GM19328 (cell line): ENCODE measurements at regions not wholly inside any gene's neighbourhood (a gene's known extent, or its start where the extent isn't known, plus 50 kb on each side); places are given as distances from the start of the nearest gene placed in this dataset.
A peak's percentile ranks its signal among the peaks of the same experiment; 100 is the strongest.

Experiments used
- ATAC-seq: cut with Tn5 transposase; IDR thresholded peaks from one replicate; pipeline ENCODE4 v1.9.1; 2021; ENCODE audit warnings: mild to moderate bottlenecking, moderate library complexity; ENCODE audit not compliant: unreplicated experiment

GRCh38 chr1:213371847-213372619 lies 321.0 kb downstream of the RPS6KC1 start:
- no peak for ATAC-seq

- ATAC-seq: peak; percentile 89
These were observed 323.3 kb downstream of the RPS6KC1 start for GRCh38 chr1:213374369-213374768.

DNA sequence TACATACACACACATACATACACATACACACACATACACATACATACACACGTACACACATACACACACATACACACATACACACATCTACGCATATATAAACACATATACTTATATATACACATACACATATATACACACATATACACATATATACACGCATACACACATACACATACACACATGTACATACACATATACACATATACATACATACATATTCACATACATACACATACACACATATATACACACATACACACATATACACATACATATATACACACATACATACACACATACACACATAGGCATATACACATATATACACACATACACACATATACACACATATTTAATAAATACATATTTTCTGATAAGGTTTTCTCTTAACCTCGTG lies 324.0 kb downstream of the RPS6KC1 start:
- no peak for ATAC-seq

DNA sequence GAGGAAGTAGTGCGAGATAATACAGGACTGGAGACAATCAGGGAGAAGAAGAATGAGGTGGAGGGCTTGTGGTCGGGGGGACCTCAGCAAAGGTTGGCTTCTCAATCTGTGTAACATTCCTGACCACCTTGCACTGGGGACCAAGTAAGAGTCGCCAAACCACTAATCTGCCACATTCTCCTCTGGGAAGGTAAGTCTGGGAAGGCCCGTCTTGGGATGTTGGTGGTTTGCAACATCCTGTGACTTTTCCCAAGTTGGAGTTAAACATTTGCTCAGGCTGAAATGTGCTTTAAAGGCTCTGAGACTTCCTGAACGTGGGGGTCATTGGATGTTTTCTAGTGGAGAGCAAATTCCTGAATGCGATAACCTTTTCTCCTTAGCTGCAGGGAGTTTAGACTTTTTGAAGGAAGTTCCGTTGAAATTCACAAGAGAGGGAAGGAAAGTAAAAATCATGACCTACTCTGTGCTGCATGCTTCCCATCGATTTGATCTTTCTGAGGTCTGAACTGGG lies 325.9 kb downstream of the RPS6KC1 start:
- no peak for ATAC-seq

DNA sequence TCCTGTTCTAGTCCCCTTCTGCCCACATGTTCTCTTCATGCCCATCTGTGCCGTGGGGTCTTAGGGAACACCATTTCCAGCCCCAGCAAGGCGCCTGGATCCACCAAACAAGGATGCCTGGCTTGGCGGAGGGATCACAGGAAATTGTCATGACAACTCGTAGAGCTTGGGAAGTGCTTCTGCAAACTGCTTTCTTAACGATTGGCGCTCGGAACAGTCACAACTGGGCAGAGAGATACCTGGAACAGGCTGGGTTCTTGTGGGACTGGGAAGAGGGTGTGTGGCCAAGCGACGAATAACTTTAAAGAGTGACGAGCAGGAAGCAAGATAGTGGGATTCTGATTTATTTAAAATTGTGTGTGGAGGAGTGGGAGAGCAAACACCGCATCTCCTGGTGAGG lies 329.8 kb downstream of the RPS6KC1 start:
- no peak for ATAC-seq

DNA sequence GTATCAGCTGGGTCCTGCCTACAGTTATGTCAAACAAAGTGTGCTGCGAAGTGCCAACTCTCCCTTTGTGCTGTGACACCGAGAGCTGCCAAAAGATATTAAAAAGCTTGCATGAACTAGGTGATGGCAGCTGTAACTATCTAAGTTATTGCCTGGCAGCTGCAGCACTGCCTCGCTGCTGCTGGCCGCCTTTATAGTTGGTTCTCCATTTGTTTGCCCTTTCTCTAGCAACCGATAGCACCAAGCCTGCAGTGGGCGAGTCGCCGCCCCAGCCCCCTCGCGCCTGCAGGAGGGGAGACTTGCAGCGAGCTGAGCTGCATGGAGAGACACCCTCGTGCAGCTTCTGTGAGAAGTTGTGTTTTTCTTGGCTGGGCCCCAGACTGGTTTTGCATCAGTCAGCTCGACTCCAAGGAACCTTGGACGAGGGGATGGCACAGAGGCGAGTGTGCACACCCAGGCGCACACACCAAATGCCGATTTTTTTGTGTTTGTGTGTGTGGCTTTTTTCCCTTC lies 330.6 kb downstream of the RPS6KC1 start:
- no peak for ATAC-seq

- ATAC-seq: no peak
These were observed 332.4 kb downstream of the RPS6KC1 start for GRCh38 chr1:213383465-213383864.

- no peak for ATAC-seq
These were observed 334.2 kb downstream of the RPS6KC1 start for GRCh38 chr1:213385201-213385600.

- no peak for ATAC-seq
These were observed 334.8 kb downstream of the RPS6KC1 start for GRCh38 chr1:213385806-213386324.

DNA sequence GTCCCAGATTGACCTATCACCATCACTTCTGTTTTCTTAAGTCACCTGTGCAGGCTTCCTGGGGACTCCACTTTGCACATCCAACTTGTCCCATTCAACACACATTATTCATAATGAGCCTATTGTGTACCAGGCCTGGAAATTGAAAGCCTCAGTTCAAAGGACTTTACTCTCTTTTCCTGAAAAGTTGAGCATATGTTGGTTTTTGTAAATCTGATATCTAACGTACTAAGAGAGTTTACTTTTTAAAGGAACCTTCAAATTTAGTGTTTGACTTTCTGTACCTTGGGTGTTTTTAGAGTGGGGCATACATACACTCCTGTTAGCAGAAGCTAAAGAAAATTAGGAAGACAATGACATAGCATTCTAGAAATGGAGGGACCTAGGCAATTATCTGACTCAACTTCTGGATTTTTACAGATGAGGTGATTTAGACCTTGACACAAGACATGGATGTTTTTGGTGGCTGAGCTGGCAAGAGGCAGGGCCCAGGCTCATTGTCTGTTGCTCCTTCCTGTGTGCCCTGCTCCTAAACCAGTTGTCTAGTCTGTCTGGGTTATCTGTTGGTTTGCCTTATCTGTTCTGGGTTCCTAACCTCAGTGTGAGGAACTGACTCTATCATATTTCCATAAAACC lies 336.5 kb downstream of the RPS6KC1 start:
- no peak for ATAC-seq

- ATAC-seq: no peak
These were observed 337.2 kb downstream of the RPS6KC1 start for GRCh38 chr1:213388199-213388598.

GRCh38 chr1:213389061-213389581 lies 338.1 kb downstream of the RPS6KC1 start:
- ATAC-seq: no peak

GRCh38 chr1:213391445-213391844 lies 340.4 kb downstream of the RPS6KC1 start:
- ATAC-seq: no peak

- no peak for ATAC-seq
These were observed 342.8 kb downstream of the RPS6KC1 start for GRCh38 chr1:213393860-213394259.

DNA sequence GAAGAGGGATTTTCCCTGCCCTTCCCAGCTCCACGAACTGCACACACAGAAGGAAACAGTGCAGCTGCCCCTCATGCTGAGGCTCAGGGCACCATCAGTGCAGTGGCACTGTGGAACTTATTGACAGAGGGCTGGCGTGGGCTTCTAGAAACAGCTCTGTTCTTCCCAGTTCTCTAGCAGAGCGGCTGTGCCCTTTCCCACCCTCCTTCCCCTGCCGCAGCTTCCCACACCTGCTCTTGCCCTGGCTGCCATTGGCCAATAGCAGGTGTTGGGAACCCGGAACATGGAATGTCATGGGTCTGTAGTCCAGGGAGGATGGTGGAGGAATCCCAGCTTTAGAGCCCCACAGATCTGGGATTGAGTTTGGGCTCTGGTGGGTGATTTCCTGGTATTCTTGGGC lies 343.8 kb downstream of the RPS6KC1 start:
- ATAC-seq: no peak

DNA sequence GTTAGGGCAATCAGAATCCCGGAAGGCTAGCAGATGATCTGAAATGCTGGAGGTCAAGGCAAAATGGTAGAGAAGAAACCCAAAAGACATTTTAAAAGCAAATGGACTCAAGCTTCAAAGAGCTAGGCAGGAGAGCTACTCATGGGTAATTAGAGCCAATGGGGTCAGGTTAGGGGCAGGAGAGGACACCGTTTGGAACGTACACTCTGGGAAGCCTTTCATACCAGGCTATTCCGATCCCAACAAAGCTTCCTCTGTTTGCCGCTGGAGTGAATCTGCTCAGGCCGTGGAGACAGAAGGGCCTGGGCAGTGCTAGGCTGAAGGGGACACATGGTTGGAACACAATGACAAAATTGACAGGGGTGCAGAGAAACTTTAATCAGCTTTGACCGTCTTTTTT lies 346.6 kb downstream of the RPS6KC1 start:
- ATAC-seq: no peak

- no peak for ATAC-seq
These were observed 348.7 kb downstream of the RPS6KC1 start for GRCh38 chr1:213399695-213400094.

- no peak for ATAC-seq
These were observed 358.2 kb downstream of the RPS6KC1 start for GRCh38 chr1:213409208-213409631.

- ATAC-seq: no peak
These were observed 358.9 kb downstream of the RPS6KC1 start for GRCh38 chr1:213409971-213410370.

GRCh38 chr1:213414346-213414745 lies 363.3 kb downstream of the RPS6KC1 start:
- no peak for ATAC-seq

DNA sequence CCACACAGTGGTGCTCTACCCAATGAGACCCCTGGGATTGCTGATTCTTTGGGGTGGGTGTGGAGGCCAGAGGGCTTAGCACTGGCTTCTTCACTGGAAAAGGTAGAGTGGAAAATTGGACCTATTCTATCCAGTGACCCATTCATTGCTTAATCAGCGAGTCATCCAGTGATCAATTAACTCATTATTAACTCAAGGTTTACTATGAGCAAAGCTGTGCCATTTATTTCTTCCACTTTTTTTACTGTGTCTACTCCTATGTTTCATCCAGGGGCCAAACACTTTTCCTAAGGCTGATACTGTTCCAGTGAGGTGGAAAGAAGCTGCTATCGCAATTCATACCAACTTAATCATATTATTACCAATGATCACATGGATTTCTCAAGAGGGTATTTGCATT lies 363.9 kb downstream of the RPS6KC1 start:
- ATAC-seq: no peak
